Effector CD8-positive, alpha-beta T cell (primary cell): ENCODE measurements at regions not wholly inside any gene's neighbourhood (a gene's known extent, or its start where the extent isn't known, plus 50 kb on each side); places are given as distances from the start of the nearest gene placed in this dataset.

Experiments used
- DNase-seq: peaks from one replicate; lab custom pipeline; 2025; lab: John Stamatoyannopoulos, UW

- DNase-seq: peak; percentile 22
Measured at GRCh38 chr13:73708393-73708985, 425.7 kb downstream of the KLF12 start.

GRCh38 chr13:73704587-73704986 is 429.6 kb downstream of the KLF12 start:
- no peak for DNase-seq

- no peak for DNase-seq
Measured at GRCh38 chr13:73703606-73704005, 430.6 kb downstream of the KLF12 start.

GRCh38 chr13:73702419-73703071 is 431.7 kb downstream of the KLF12 start:
- DNase-seq: no peak

- no peak for DNase-seq
Measured at GRCh38 chr13:73701160-73701559, 433.0 kb downstream of the KLF12 start.

- no peak for DNase-seq
Measured at GRCh38 chr13:73698859-73699258, 435.3 kb downstream of the KLF12 start.

- no peak for DNase-seq
Measured at GRCh38 chr13:73697166-73697565, 437.0 kb downstream of the KLF12 start.

- DNase-seq: no peak
Measured at GRCh38 chr13:73696713-73697112, 437.5 kb downstream of the KLF12 start.

- DNase-seq: no peak
Measured at GRCh38 chr13:73696271-73696670, 437.9 kb downstream of the KLF12 start.

- no peak for DNase-seq
Measured at GRCh38 chr13:73695325-73695724, 438.9 kb downstream of the KLF12 start.

- DNase-seq: no peak
Measured at GRCh38 chr13:73693215-73693614, 441.0 kb downstream of the KLF12 start.

- DNase-seq: no peak
Measured at GRCh38 chr13:73691891-73692290, 442.3 kb downstream of the KLF12 start.

- no peak for DNase-seq
Measured at GRCh38 chr13:73687929-73688328, 446.3 kb downstream of the KLF12 start.

GRCh38 chr13:73687087-73687486 is 447.1 kb downstream of the KLF12 start:
- no peak for DNase-seq

- DNase-seq: no peak
Measured at GRCh38 chr13:73684750-73685149, 449.5 kb downstream of the KLF12 start.

GRCh38 chr13:73684286-73684685 is 449.9 kb downstream of the KLF12 start:
- DNase-seq: no peak

- DNase-seq: no peak
Measured at GRCh38 chr13:73683746-73684145, 450.5 kb downstream of the KLF12 start.

- no peak for DNase-seq
Measured at GRCh38 chr13:73681779-73682178, 452.4 kb downstream of the KLF12 start.

GRCh38 chr13:73681015-73681414 is 453.2 kb downstream of the KLF12 start:
- DNase-seq: no peak

GRCh38 chr13:73677048-73677601 is 457.1 kb downstream of the KLF12 start:
- no peak for DNase-seq

GRCh38 chr13:73676550-73677047 is 457.6 kb downstream of the KLF12 start:
- no peak for DNase-seq

- DNase-seq: no peak
Measured at GRCh38 chr13:73675821-73676220, 458.4 kb downstream of the KLF12 start.

- no peak for DNase-seq
Measured at GRCh38 chr13:73674570-73674969, 459.6 kb downstream of the KLF12 start.
